CD14-positive monocyte (primary cell): ENCODE measurements at regions not wholly inside any gene's neighbourhood (a gene's known extent, or its start where the extent isn't known, plus 50 kb on each side); places are given as distances from the start of the nearest gene placed in this dataset.

Source experiments
- DNase-seq, 3 donors: peaks; one replicate each; pipeline ENCODE4 v3.0.0-alpha.2; 2011 to 2022
- H2AFZ ChIP-seq: 2 replicates; pipeline ENCODE4 v1.6.0; 2012; ENCODE audit warnings: mild to moderate bottlenecking, low read depth, low read length, inconsistent platforms; ENCODE audit not compliant: insufficient read depth, poor library complexity, severe bottlenecking
- H3K27ac ChIP-seq, 2 donors: 1 replicate in 1 of 2; 2 replicates in 1 of 2; pipeline ENCODE4 v1.5.1; 2012 to 2013; ENCODE audit warnings: low read length in 2 of 2, control low read depth in 1 of 2, inconsistent platforms in 1 of 2, low read depth in 1 of 2, mild to moderate bottlenecking in 1 of 2
- H3K27me3 ChIP-seq, 2 donors: one replicate each; pipeline versions ENCODE4 v1.6.0 to v1.6.1; 2011 to 2013; ENCODE audit warnings: low read length in 2 of 2; ENCODE audit not compliant: control insufficient read depth in 2 of 2, insufficient read depth in 2 of 2
- H3K36me3 ChIP-seq, 2 donors: replicated peaks in 1 of 2; 1 replicate in 1 of 2; 2 replicates in 1 of 2; pipeline versions ENCODE4 v1.5.1 to v1.6.1; 2012 to 2013; ENCODE audit warnings: low read length in 2 of 2, control low read depth in 1 of 2, inconsistent platforms in 1 of 2, mild to moderate bottlenecking in 1 of 2; ENCODE audit not compliant: insufficient read depth in 2 of 2, control insufficient read depth in 1 of 2
- H3K4me1 ChIP-seq, 2 donors: 1 replicate in 1 of 2; 2 replicates in 1 of 2; pipeline versions ENCODE4 v1.5.1 to v1.6.1; 2012 to 2013; ENCODE audit warnings: low read length in 2 of 2, control low read depth in 1 of 2, inconsistent platforms in 1 of 2, mild to moderate bottlenecking in 1 of 2, moderate library complexity in 1 of 2; ENCODE audit not compliant: insufficient read depth in 2 of 2, control insufficient read depth in 1 of 2
- H3K4me2 ChIP-seq: replicated peaks from 2 replicates; pipeline ENCODE3; 2012; ENCODE audit warnings: low read length, moderate library complexity, mild to moderate bottlenecking; ENCODE audit not compliant: poor library complexity, severe bottlenecking; ENCODE audit errors: extremely low read depth
- H3K4me3 ChIP-seq, 3 experiments: fragments of 200-600 bp in 1 of 3; sonication (generic) in 1 of 3; replicated peaks in 1 of 3; 1 replicate in 2 of 3; 2 replicates in 1 of 3; pipeline ENCODE4 v1.5.1; 2011 to 2013; ENCODE audit warnings: low read length in 3 of 3, mild to moderate bottlenecking in 3 of 3, control low read depth in 2 of 3, low read depth in 2 of 3, inconsistent platforms in 1 of 3, moderate library complexity in 1 of 3
- H3K79me2 ChIP-seq: 2 replicates; pipeline ENCODE4 v1.6.0; 2012; ENCODE audit warnings: mild to moderate bottlenecking, control low read depth, inconsistent platforms, low read length, moderate library complexity; ENCODE audit not compliant: insufficient read depth
- H3K9ac ChIP-seq: 2 replicates; pipeline ENCODE4 v1.6.0; 2017; ENCODE audit warnings: low read length, mild to moderate bottlenecking; ENCODE audit not compliant: insufficient read depth, poor library complexity, severe bottlenecking
- H3K9me3 ChIP-seq, 2 donors: replicated peaks in 1 of 2; 1 replicate in 1 of 2; 2 replicates in 1 of 2; pipeline versions ENCODE4 v1.5.1 to v1.6.1; 2012 to 2013; ENCODE audit warnings: low read length in 2 of 2, control low read depth in 1 of 2; ENCODE audit not compliant: control insufficient read depth in 1 of 2, insufficient read depth in 1 of 2
- H4K20me1 ChIP-seq: 2 replicates; pipeline ENCODE4 v1.6.0; 2012; ENCODE audit warnings: mild to moderate bottlenecking, low read length, control low read depth, moderate library complexity; ENCODE audit not compliant: insufficient read depth
- H3K27ac Mint-ChIP-seq, 7 donors: one replicate each; pipeline ENCODE4 v1.8.0; 2020; ENCODE audit warnings: mild to moderate bottlenecking in 7 of 7, mixed read lengths in 7 of 7, moderate library complexity in 6 of 7, inconsistent platforms in 2 of 7
- H3K27me3 Mint-ChIP-seq, 3 donors: one replicate each; pipeline ENCODE4 v1.8.0; 2021 to 2022; ENCODE audit warnings: low read depth in 3 of 3, mild to moderate bottlenecking in 3 of 3, mixed read lengths in 3 of 3, moderate library complexity in 3 of 3, inconsistent platforms in 1 of 3
- H3K36me3 Mint-ChIP-seq, 2 donors: one replicate each; pipeline ENCODE4 v1.8.0; 2020; ENCODE audit warnings: mixed read lengths in 2 of 2, inconsistent platforms in 1 of 2, mild to moderate bottlenecking in 1 of 2
- H3K4me1 Mint-ChIP-seq: one replicate; pipeline ENCODE4 v1.8.0; 2020; ENCODE audit warnings: mild to moderate bottlenecking, mixed read lengths
- H3K4me3 Mint-ChIP-seq, 2 donors: one replicate each; pipeline ENCODE4 v1.8.0; 2020; ENCODE audit warnings: mild to moderate bottlenecking in 2 of 2, mixed read lengths in 2 of 2, moderate library complexity in 1 of 2
- H3K9me3 Mint-ChIP-seq, 7 donors: one replicate each; pipeline ENCODE4 v1.8.0; 2020 to 2022; ENCODE audit warnings: mixed read lengths in 7 of 7, mild to moderate bottlenecking in 6 of 7, moderate library complexity in 6 of 7, inconsistent platforms in 2 of 7
- CTCF ChIP-seq: fragments of 200-600 bp; IDR thresholded peaks from one replicate; pipeline ENCODE4 v1.8.0; 2022; ENCODE audit warnings: antibody characterized with exemption, mild to moderate bottlenecking
- WGBS: methylation state at CpG from one replicate; pipeline ENCODE4 v1.1.5; 2013; ENCODE audit warnings: missing lambda C conversion rate; ENCODE audit not compliant: insufficient coverage; 5-methylcytosine and 5-hydroxymethylcytosine counted together
- intact Hi-C, 2 donors: fragments of 100-400 bp; cut with micrococcal nuclease; formaldehyde crosslinking; loops; one replicate each; pipeline versions ENCODE4 v1.15.0 to v1.15.1; 2023

- Histone ChIP-seq H3K9ac (no peak overlapping the region), H4K20me1 (no peaks in the 10 kb centered on the region), H3K4me3 (no peak overlapping the region), H3K9me3 (no peaks in the 10 kb centered on the region), H3K79me2 (no peaks in the 10 kb centered on the region), H3K27ac (no peak overlapping the region), H2AFZ (no peak overlapping the region), H3K36me3 (no peaks in the 10 kb centered on the region), H3K4me2 (no peak overlapping the region), H3K4me1 (no peaks in the 10 kb centered on the region), H3K27me3 (no peaks in the 10 kb centered on the region)
- TF ChIP-seq CTCF = no peak
- Mint-ChIP-seq H3K27ac (no peak overlapping the region), H3K27me3 (no peaks in the 10 kb centered on the region), H3K9me3 (peaks cover 0 to 3% (median 0%) of the 10 kb centered on the region in 7 donors), H3K36me3 (no peaks in the 10 kb centered on the region), H3K4me3 (no peak overlapping the region), H3K4me1 (peaks cover under 1% of the 10 kb centered on the region)
- no CpG with 5 or more reads among the region's 1 CpG for WGBS
- no peak for DNase-seq
- intact Hi-C loops = no loop called here
Observed at GRCh38 chr1:238955934-238956333, 430.4 kb upstream of the CHRM3 start.

- Histone ChIP-seq H3K9ac (no peak overlapping the region), H3K79me2 (no peaks in the 10 kb centered on the region), H3K4me3 (no peak overlapping the region), H3K27me3 (no peaks in the 10 kb centered on the region), H2AFZ (no peak overlapping the region), H3K4me2 (no peak overlapping the region), H3K4me1 (no peaks in the 10 kb centered on the region), H3K27ac (no peak overlapping the region), H3K9me3 (no peaks in the 10 kb centered on the region), H4K20me1 (no peaks in the 10 kb centered on the region), H3K36me3 (no peaks in the 10 kb centered on the region)
- no peak for TF ChIP-seq CTCF
- WGBS = no CpG with 5 or more reads among the region's 2 CpGs
- no peak overlapping the region for H3K27ac Mint-ChIP-seq
- peaks cover 0 to under 1% (median 0%) of the 10 kb centered on the region in 7 donors for H3K9me3 Mint-ChIP-seq
- intact Hi-C loops = no loop called here
- H3K4me3 Mint-ChIP-seq = no peak overlapping the region
- no peaks in the 10 kb centered on the region for H3K36me3 Mint-ChIP-seq
- no peak for DNase-seq
- no peaks in the 10 kb centered on the region for H3K27me3 Mint-ChIP-seq
- peaks cover 5% of the 10 kb centered on the region for H3K4me1 Mint-ChIP-seq
Observed at GRCh38 chr1:238954865-238955264, 431.5 kb upstream of the CHRM3 start.
